ENCODE measurements at regions not wholly inside any gene's neighbourhood (a gene's known extent, or its start where the extent isn't known, plus 50 kb on each side); places are given as distances from the start of the nearest gene placed in this dataset.

DNA sequence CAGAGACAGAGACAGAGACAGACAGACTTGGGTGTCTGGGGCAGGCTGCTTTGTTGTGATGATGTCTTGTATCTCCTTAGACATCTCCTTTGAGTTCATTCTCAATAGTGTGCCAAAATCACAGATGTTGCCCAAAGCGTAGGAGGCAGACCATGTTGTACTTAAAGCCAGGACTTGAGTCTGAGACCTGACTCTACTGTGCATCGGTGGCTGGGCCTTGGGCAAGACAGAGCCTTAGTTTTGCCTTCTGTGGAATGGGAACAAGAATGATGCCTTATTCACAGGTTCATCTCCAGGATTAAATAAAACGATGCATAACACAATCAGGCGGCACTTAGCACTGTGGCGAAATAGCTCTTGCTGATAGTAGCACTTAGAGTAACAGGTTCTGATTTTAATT lies 230.3 kb downstream of the AACS start:
- TF ChIP-seq, protein P1, sequence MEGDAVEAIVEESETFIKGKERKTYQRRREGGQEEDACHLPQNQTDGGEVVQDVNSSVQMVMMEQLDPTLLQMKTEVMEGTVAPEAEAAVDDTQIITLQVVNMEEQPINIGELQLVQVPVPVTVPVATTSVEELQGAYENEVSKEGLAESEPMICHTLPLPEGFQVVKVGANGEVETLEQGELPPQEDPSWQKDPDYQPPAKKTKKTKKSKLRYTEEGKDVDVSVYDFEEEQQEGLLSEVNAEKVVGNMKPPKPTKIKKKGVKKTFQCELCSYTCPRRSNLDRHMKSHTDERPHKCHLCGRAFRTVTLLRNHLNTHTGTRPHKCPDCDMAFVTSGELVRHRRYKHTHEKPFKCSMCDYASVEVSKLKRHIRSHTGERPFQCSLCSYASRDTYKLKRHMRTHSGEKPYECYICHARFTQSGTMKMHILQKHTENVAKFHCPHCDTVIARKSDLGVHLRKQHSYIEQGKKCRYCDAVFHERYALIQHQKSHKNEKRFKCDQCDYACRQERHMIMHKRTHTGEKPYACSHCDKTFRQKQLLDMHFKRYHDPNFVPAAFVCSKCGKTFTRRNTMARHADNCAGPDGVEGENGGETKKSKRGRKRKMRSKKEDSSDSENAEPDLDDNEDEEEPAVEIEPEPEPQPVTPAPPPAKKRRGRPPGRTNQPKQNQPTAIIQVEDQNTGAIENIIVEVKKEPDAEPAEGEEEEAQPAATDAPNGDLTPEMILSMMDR (conservative IDR thresholded peaks at IDR 0.05): no peak
- no peak for TF ChIP-seq EZH2 (IDR thresholded peaks at IDR 0.05; ENCODE audit: low read depth)
